Loucy (cell line): ENCODE measurements at regions not wholly inside any gene's neighbourhood (a gene's known extent, or its start where the extent isn't known, plus 50 kb on each side); places are given as distances from the start of the nearest gene placed in this dataset.

Experiments used
- H2AFZ ChIP-seq: fragments of 200-600 bp; sonication (generic); 2 replicates; pipeline ENCODE4 v1.6.0; 2016; ENCODE audit warnings: antibody characterized with exemption, mild to moderate bottlenecking, low read length, moderate library complexity
- H3F3A ChIP-seq: fragments of 200-600 bp; 2 replicates; pipeline ENCODE4 v1.6.0; 2016; ENCODE audit warnings: antibody characterized with exemption, low read depth, mild to moderate bottlenecking
- H3K27me3 ChIP-seq: fragments of 200-600 bp; sonication (generic); 2 replicates; pipeline ENCODE4 v1.6.1; 2014; ENCODE audit warnings: low read length, mild to moderate bottlenecking; ENCODE audit not compliant: insufficient read depth, poor library complexity, severe bottlenecking
- H3K36me3 ChIP-seq: fragments of 200-600 bp; sonication (generic); 2 replicates; pipeline ENCODE4 v1.6.1; 2016; ENCODE audit warnings: low read length; ENCODE audit not compliant: insufficient read depth
- H3K4me1 ChIP-seq: fragments of 200-600 bp; sonication (generic); 2 replicates; pipeline ENCODE4 v1.5.1; 2014; ENCODE audit warnings: low read length, mild to moderate bottlenecking; ENCODE audit not compliant: insufficient read depth, poor library complexity, severe bottlenecking
- H3K4me2 ChIP-seq: fragments of 200-600 bp; sonication (generic); 2 replicates; pipeline ENCODE4 v1.6.0; 2014; ENCODE audit warnings: antibody characterized with exemption, low read length, low read depth, mild to moderate bottlenecking; ENCODE audit not compliant: poor library complexity, severe bottlenecking
- H3K4me3 ChIP-seq: fragments of 200-600 bp; sonication (generic); 2 replicates; pipeline ENCODE4 v1.5.1; 2014; ENCODE audit warnings: low read length, mild to moderate bottlenecking, mixed read lengths; ENCODE audit not compliant: poor library complexity, severe bottlenecking
- H3K79me2 ChIP-seq: fragments of 200-600 bp; sonication (generic); 2 replicates; pipeline ENCODE4 v1.6.1; 2014; ENCODE audit warnings: low read length; ENCODE audit not compliant: insufficient read depth
- H3K9ac ChIP-seq: fragments of 200-600 bp; sonication (generic); 2 replicates; pipeline ENCODE4 v1.6.0; 2014; ENCODE audit warnings: mild to moderate bottlenecking, low read depth, low read length, moderate library complexity; ENCODE audit not compliant: poor library complexity, severe bottlenecking
- H3K9me2 ChIP-seq: fragments of 200-600 bp; sonication (generic); replicated peaks from 2 replicates; pipeline ENCODE4 v1.6.1; 2016; ENCODE audit warnings: low read depth, low read length, mixed read lengths
- H3K9me3 ChIP-seq: fragments of 200-600 bp; sonication (generic); 2 replicates; pipeline ENCODE4 v1.6.1; 2014; ENCODE audit warnings: mild to moderate bottlenecking, antibody characterized with exemption, low read length, low read depth; ENCODE audit not compliant: insufficient read depth
- H4K20me1 ChIP-seq: fragments of 200-600 bp; sonication (generic); 2 replicates; pipeline ENCODE4 v1.6.0; 2014; ENCODE audit warnings: antibody characterized with exemption, low read length, mild to moderate bottlenecking; ENCODE audit not compliant: insufficient read depth, poor library complexity, severe bottlenecking
- CTCF ChIP-seq: fragments of 200-600 bp; sonication (generic); conservative IDR thresholded peaks from 2 replicates; pipeline ENCODE4 v1.5.1; 2014; ENCODE audit warnings: mild to moderate bottlenecking, antibody characterized with exemption, low read length
- EZH2phosphoT487 ChIP-seq: fragments of 200-600 bp; IDR thresholded peaks from 2 replicates; pipeline ENCODE4 v1.6.1; 2018; ENCODE audit warnings: antibody characterized with exemption, mild to moderate bottlenecking, moderate library complexity, borderline replicate concordance

DNA sequence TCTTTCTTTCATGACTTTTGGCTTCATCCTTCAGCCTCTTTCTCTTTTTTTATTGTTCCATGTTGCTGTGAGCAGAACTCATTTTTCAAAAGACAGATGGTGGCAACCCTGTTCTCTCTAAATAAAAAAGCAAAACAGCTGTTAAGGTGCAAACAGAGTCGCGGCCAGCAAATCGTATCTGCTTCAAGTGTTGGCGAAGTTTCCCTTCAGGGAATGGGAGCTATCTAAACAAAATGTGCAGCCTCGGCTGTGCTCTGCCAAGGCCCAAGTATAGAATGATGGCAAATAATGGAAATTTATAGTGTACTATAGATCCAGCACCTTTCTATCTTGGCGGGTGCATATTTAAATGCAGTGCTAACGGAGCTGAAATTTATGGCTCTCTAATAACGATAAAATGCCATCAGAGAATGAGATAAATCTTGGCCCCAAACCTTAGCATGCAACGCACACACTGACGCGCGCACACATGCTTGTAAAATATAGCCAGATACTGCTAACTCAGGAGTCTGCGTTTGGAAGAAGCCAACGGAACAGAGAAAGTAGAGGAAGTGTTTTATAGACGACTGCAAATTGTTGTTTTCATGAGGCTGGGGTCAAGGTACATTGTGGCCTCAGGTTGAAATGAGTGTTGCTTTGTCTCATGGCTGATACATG lies 315.5 kb upstream of the RBFOX1 start:
- Histone ChIP-seq H2AFZ (no peak overlapping the region), H4K20me1 (no peaks in the 10 kb centered on the region), H3K27me3 (no peaks in the 10 kb centered on the region), H3K9ac (no peak overlapping the region), H3K79me2 (no peaks in the 10 kb centered on the region), H3K36me3 (no peaks in the 10 kb centered on the region), H3K4me2 (no peak overlapping the region), H3K4me3 (no peak overlapping the region), H3K9me2 (no peaks in the 10 kb centered on the region), H3F3A (no peaks in the 10 kb centered on the region), H3K9me3 (no peaks in the 10 kb centered on the region), H3K4me1 (no peaks in the 10 kb centered on the region)
- TF ChIP-seq EZH2phosphoT487 (no peak), CTCF (no peak)

DNA sequence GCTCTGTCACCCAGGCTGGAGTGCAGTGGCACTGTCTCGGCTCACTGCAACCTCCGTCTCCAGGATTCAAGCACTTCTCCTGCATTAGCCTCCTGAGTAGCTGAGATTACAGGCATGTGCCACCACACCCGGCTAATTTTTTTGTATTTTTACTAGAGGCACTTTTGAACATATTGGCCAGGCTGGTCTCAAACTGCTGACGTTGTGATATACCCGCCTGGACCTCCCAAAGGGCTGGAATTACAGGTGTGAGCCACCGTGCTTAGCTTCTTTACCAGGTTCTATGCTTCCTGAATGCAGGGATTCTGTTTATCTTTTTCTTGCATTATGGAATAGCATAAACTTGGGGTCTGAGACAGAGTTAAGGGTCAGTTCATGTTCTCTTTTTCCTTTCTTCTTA lies 317.9 kb upstream of the RBFOX1 start:
- Histone ChIP-seq H3K9ac (no peak overlapping the region), H3K4me2 (no peak overlapping the region), H3K9me2 (no peaks in the 10 kb centered on the region), H3K79me2 (no peaks in the 10 kb centered on the region), H3K36me3 (no peaks in the 10 kb centered on the region), H2AFZ (no peak overlapping the region), H3K27me3 (no peaks in the 10 kb centered on the region), H3K9me3 (no peaks in the 10 kb centered on the region), H4K20me1 (no peaks in the 10 kb centered on the region), H3K4me1 (no peaks in the 10 kb centered on the region), H3F3A (no peaks in the 10 kb centered on the region), H3K4me3 (no peak overlapping the region)
- TF ChIP-seq EZH2phosphoT487 (no peak), CTCF (no peak)

DNA sequence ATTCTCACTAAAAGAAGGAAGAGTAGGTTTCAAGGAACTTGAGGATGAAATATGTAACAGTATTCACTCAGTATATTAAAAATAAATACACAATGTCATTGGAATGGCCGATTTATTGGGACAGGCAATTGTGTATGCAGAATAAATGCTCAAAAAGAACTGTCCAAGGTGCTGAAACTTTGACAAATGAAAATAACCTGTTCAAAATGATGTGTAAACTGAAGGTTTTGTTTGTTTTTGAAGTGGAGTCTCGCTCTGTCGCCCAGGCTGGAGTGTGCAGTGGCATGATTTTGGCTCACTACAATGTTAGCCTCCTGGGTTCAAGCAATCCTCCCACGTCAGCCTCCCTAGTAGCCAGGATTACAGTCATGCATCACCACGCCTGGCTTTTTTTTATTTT lies 318.7 kb upstream of the RBFOX1 start:
- Histone ChIP-seq H2AFZ (no peak overlapping the region), H3K9me3 (no peaks in the 10 kb centered on the region), H3F3A (no peaks in the 10 kb centered on the region), H3K4me3 (no peak overlapping the region), H3K36me3 (no peaks in the 10 kb centered on the region), H3K9me2 (no peaks in the 10 kb centered on the region), H3K79me2 (no peaks in the 10 kb centered on the region), H3K27me3 (no peaks in the 10 kb centered on the region), H4K20me1 (no peaks in the 10 kb centered on the region), H3K4me1 (no peaks in the 10 kb centered on the region), H3K9ac (no peak overlapping the region), H3K4me2 (no peak overlapping the region)
- no peak for TF ChIP-seq CTCF
- no peak for TF ChIP-seq EZH2phosphoT487
